CD4-positive, alpha-beta T cell (primary cell): ENCODE measurements at regions not wholly inside any gene's neighbourhood (a gene's known extent, or its start where the extent isn't known, plus 50 kb on each side); places are given as distances from the start of the nearest gene placed in this dataset.

Experiments used
- ATAC-seq: fragments of 200-7000 bp; cut with Tn5 transposase; one replicate; pipeline ENCODE4 v1.10.0; 2022; ENCODE audit warnings: mild to moderate bottlenecking; ENCODE audit not compliant: poor library complexity
- CTCF ChIA-PET: fragments of 350-600 bp; sonication (Branson Sonifier 250); formaldehyde crosslinking; loops from one replicate; lab custom pipeline; 2021; ENCODE audit warnings: antibody characterized with exemption, inconsistent platforms; lab: Charles Lee
- POLR2A ChIA-PET: fragments of 350-600 bp; sonication (Branson Sonifier 250); formaldehyde crosslinking; loops from one replicate; lab custom pipeline; 2021; ENCODE audit warnings: antibody characterized with exemption, inconsistent platforms; lab: Charles Lee
- DNase-seq, 14 experiments: peaks; one replicate each; pipeline ENCODE4 v3.0.0-alpha.2; 2013 to 2020; ENCODE audit warnings: mixed read lengths in 2 of 14
- H3K27ac ChIP-seq, 2 donors: one replicate each; pipeline versions ENCODE4 v1.5.1 to v1.7.0; 2013; ENCODE audit warnings: low read length in 2 of 2, low read depth in 1 of 2, mild to moderate bottlenecking in 1 of 2
- H3K27me3 ChIP-seq, 2 experiments: 1 replicate in 1 of 2; 2 replicates in 1 of 2; pipeline versions ENCODE4 v1.6.1 to v1.7.0; 2013; ENCODE audit warnings: low read length in 2 of 2, control low read depth in 1 of 2, mild to moderate bottlenecking in 1 of 2, moderate library complexity in 1 of 2; ENCODE audit not compliant: insufficient read depth in 2 of 2, control insufficient read depth in 1 of 2
- H3K36me3 ChIP-seq: one replicate; pipeline ENCODE4 v1.6.1; 2013; ENCODE audit warnings: low read length, control low read depth; ENCODE audit not compliant: insufficient read depth
- H3K4me1 ChIP-seq: one replicate; pipeline ENCODE4 v1.6.1; 2013; ENCODE audit warnings: low read length, control low read depth; ENCODE audit not compliant: insufficient read depth
- H3K4me3 ChIP-seq: one replicate; pipeline ENCODE4 v1.5.1; 2013; ENCODE audit warnings: mild to moderate bottlenecking, low read length, moderate library complexity
- H3K9me3 ChIP-seq, 2 experiments: 1 replicate in 1 of 2; 2 replicates in 1 of 2; pipeline versions ENCODE4 v1.6.1 to v1.7.0; 2013; ENCODE audit warnings: low read length in 2 of 2, mild to moderate bottlenecking in 2 of 2, control low read depth in 1 of 2, moderate library complexity in 1 of 2; ENCODE audit not compliant: control insufficient read depth in 1 of 2, insufficient read depth in 1 of 2
- H3K27ac Mint-ChIP-seq: one replicate; pipeline ENCODE4 v1.8.0; 2020; ENCODE audit warnings: mixed read lengths
- H3K27me3 Mint-ChIP-seq: one replicate; pipeline ENCODE4 v1.8.0; 2021; ENCODE audit warnings: mixed read lengths
- H3K36me3 Mint-ChIP-seq: one replicate; pipeline ENCODE4 v1.8.0; 2021; ENCODE audit warnings: low read depth, mixed read lengths
- H3K4me1 Mint-ChIP-seq: one replicate; pipeline ENCODE4 v1.8.0; 2021; ENCODE audit warnings: low read depth, mixed read lengths
- H3K4me3 Mint-ChIP-seq: one replicate; pipeline ENCODE4 v1.8.0; 2020; ENCODE audit warnings: mild to moderate bottlenecking, mixed read lengths
- H3K9me3 Mint-ChIP-seq: one replicate; pipeline ENCODE4 v1.8.0; 2020; ENCODE audit warnings: mixed read lengths
- CTCF ChIP-seq: fragments of 200-600 bp; IDR thresholded peaks from one replicate; pipeline ENCODE4 v1.8.0; 2022; ENCODE audit warnings: antibody characterized with exemption, mild to moderate bottlenecking
- intact Hi-C, 2 experiments: fragments of 100-400 bp; cut with DNase I in 1 of 2; cut with micrococcal nuclease in 1 of 2; formaldehyde crosslinking; loops; one replicate each; pipeline versions ENCODE4 v1.15.1 to v1.9.0; 2023 to 2025; cut with DNase I, micrococcal nuclease

GRCh38 chr16:48949636-48950035 is 332.0 kb downstream of the CBLN1 start:
- Mint-ChIP-seq H3K9me3 (peaks cover 1% of the 10 kb centered on the region), H3K4me1 (no peaks in the 10 kb centered on the region), H3K27me3 (no peaks in the 10 kb centered on the region), H3K4me3 (no peak overlapping the region), H3K36me3 (no peaks in the 10 kb centered on the region), H3K27ac (no peak overlapping the region)
- CTCF ChIA-PET = no interaction called here
- Histone ChIP-seq H3K4me3 (no peak overlapping the region), H3K9me3 (peaks cover 0 to 5% of the 10 kb centered on the region in 2 experiments), H3K4me1 (no peaks in the 10 kb centered on the region), H3K27me3 (no peaks in the 10 kb centered on the region), H3K27ac (no peak overlapping the region), H3K36me3 (no peaks in the 10 kb centered on the region)
- ATAC-seq = no peak
- POLR2A ChIA-PET = no interaction called here
- intact Hi-C loops = no loop called here
- TF ChIP-seq CTCF = no peak
- no peak for DNase-seq

- Histone ChIP-seq H3K4me1 (no peaks in the 10 kb centered on the region), H3K27ac (no peak overlapping the region), H3K36me3 (no peaks in the 10 kb centered on the region), H3K9me3 (peaks cover 0 to 5% of the 10 kb centered on the region in 2 experiments), H3K27me3 (no peaks in the 10 kb centered on the region), H3K4me3 (no peak overlapping the region)
- H3K36me3 Mint-ChIP-seq = no peaks in the 10 kb centered on the region
- H3K9me3 Mint-ChIP-seq = peaks cover 1% of the 10 kb centered on the region
- no peaks in the 10 kb centered on the region for H3K4me1 Mint-ChIP-seq
- ATAC-seq = no peak
- no peak for DNase-seq
- ChIA-PET CTCF (no interaction called here), POLR2A (no interaction called here)
- no peak overlapping the region for H3K27ac Mint-ChIP-seq
- H3K27me3 Mint-ChIP-seq = no peaks in the 10 kb centered on the region
- TF ChIP-seq CTCF = no peak
- no peak overlapping the region for H3K4me3 Mint-ChIP-seq
- intact Hi-C loops = no loop called here
These were observed 332.7 kb downstream of the CBLN1 start for GRCh38 chr16:48948911-48949310.

GRCh38 chr16:48947371-48947713 is 334.3 kb downstream of the CBLN1 start:
- peaks cover 0 to 12% of the 10 kb centered on the region in 2 experiments for H3K9me3 ChIP-seq
- CTCF ChIA-PET = no interaction called here
- ATAC-seq = no peak

More at GRCh38 chr16:48947371-48947713, 334.3 kb downstream of the CBLN1 start:
- no peak for DNase-seq
- Mint-ChIP-seq H3K4me1 (no peaks in the 10 kb centered on the region), H3K4me3 (no peak overlapping the region), H3K9me3 (peaks cover 1% of the 10 kb centered on the region), H3K36me3 (no peaks in the 10 kb centered on the region), H3K27me3 (no peaks in the 10 kb centered on the region), H3K27ac (no peak overlapping the region)
- Histone ChIP-seq H3K27me3 (no peaks in the 10 kb centered on the region), H3K4me1 (no peaks in the 10 kb centered on the region), H3K4me3 (no peak overlapping the region), H3K36me3 (no peaks in the 10 kb centered on the region), H3K27ac (no peak overlapping the region)
- intact Hi-C loops = no loop called here
- TF ChIP-seq CTCF = no peak
- POLR2A ChIA-PET = no interaction called here
